Cerebellar nuclear complex (tissue), 1 donor: ENCODE measurements at regions not wholly inside any gene's neighbourhood (a gene's known extent, or its start where the extent isn't known, plus 50 kb on each side); places are given as distances from the start of the nearest gene placed in this dataset.
A peak's percentile ranks its signal among the peaks of the same experiment; 100 is the strongest.
"Not testable (repeated sequence)": the region's sequence is repeated elsewhere in the genome, so short reads cannot be mapped to it uniquely, and the experiment has no call there.

Experiments used
- DNase-seq, 2 experiments: peaks; one replicate each; lab custom pipeline; 2025; lab: John Stamatoyannopoulos, UW

- DNase-seq, result no peak
Measured at GRCh38 chr11:110347660-110348059, 51.2 kb upstream of the RDX start.

- no peak for DNase-seq
Measured at GRCh38 chr11:110349138-110349996, 53.0 kb upstream of the RDX start.

GRCh38 chr11:110349997-110350383, 53.6 kb upstream of the RDX start:
- not testable (repeated sequence) for DNase-seq

- no peak for DNase-seq
Measured at GRCh38 chr11:110355011-110355744, 58.8 kb upstream of the RDX start.

GRCh38 chr11:110356762-110357671, 60.6 kb upstream of the RDX start:
- no peak for DNase-seq

- DNase-seq, result no peak
Measured at GRCh38 chr11:110358336-110358735, 61.9 kb upstream of the RDX start.

GRCh38 chr11:110360781-110361408, 64.5 kb upstream of the RDX start:
- not testable (repeated sequence) for DNase-seq

- DNase-seq, result no peak
Measured at GRCh38 chr11:110362971-110363509, 66.6 kb upstream of the RDX start.

- no peak for DNase-seq
Measured at GRCh38 chr11:110366291-110366690, 63.5 kb upstream of the FDX1 start.

GRCh38 chr11:110367571-110367970, 62.2 kb upstream of the FDX1 start:
- no peak for DNase-seq

- no peak for DNase-seq
Measured at GRCh38 chr11:110371084-110371483, 58.7 kb upstream of the FDX1 start.

- DNase-seq, result no peak
Measured at GRCh38 chr11:110373051-110373702, 56.6 kb upstream of the FDX1 start.

GRCh38 chr11:110374921-110375320, 54.8 kb upstream of the FDX1 start:
- DNase-seq, result no peak

- DNase-seq, result no peak
Measured at GRCh38 chr11:110375351-110375750, 54.4 kb upstream of the FDX1 start.

GRCh38 chr11:110376021-110376420, 53.7 kb upstream of the FDX1 start:
- no peak for DNase-seq

- peak in 1 of 2 experiments; percentile 3 for DNase-seq
Measured at GRCh38 chr11:110376711-110377324, 52.9 kb upstream of the FDX1 start.

- DNase-seq, result no peak
Measured at GRCh38 chr11:110377434-110377833, 52.3 kb upstream of the FDX1 start.

GRCh38 chr11:110379261-110379660, 50.5 kb upstream of the FDX1 start:
- no peak for DNase-seq

- no peak for DNase-seq
Measured at GRCh38 chr11:110379936-110380335, 49.8 kb upstream of the FDX1 start.
